PC-3 (cell line): ENCODE measurements at regions not wholly inside any gene's neighbourhood (a gene's known extent, or its start where the extent isn't known, plus 50 kb on each side); places are given as distances from the start of the nearest gene placed in this dataset.

ENCODE experiments used
- ATAC-seq: fragments of 200-7000 bp; cut with Tn5 transposase; 2 replicates; pipeline ENCODE4 v1.9.1; 2020; ENCODE audit warnings: mild to moderate bottlenecking, moderate library complexity
- BruUV-seq: library from RNA; stranded (reverse); fragments of 400-500 nt; replicated peaks from 2 replicates; lab custom pipeline; 2021; lab: Mats Ljungman, UMichigan
- CTCF ChIA-PET: fragments of 300-600 bp; sonication (Branson Sonifier 250); formaldehyde crosslinking; loops from one replicate; lab custom pipeline; 2022; ENCODE audit warnings: antibody characterized with exemption; lab: Charles Lee
- POLR2A ChIA-PET: fragments of 300-600 bp; sonication (Branson Sonifier 250); formaldehyde crosslinking; loops from one replicate; lab custom pipeline; 2022; ENCODE audit warnings: antibody characterized with exemption; ENCODE audit not compliant: unreplicated experiment; lab: Charles Lee
- DNase-seq: peaks from one replicate; pipeline ENCODE4 v3.0.0-alpha.2; 2015
- H2AFZ ChIP-seq: fragments of 300-600 bp; sonication (generic); 2 replicates; pipeline ENCODE4 v1.6.0; 2016; ENCODE audit warnings: antibody characterized with exemption, low read length
- H3F3A ChIP-seq: fragments of 300-600 bp; sonication (generic); one replicate; pipeline ENCODE4 v1.6.0; 2017; ENCODE audit warnings: antibody characterized with exemption, low read length, control low read depth, mild to moderate bottlenecking; ENCODE audit not compliant: unreplicated experiment
- H3K27ac ChIP-seq: fragments of 300-600 bp; sonication (generic); 2 replicates; pipeline ENCODE4 v1.5.1; 2016; ENCODE audit warnings: mild to moderate bottlenecking, low read length
- H3K27me3 ChIP-seq: fragments of 300-600 bp; sonication (generic); 2 replicates; pipeline ENCODE4 v1.6.1; 2016; ENCODE audit warnings: low read length, mixed read lengths
- H3K36me3 ChIP-seq: fragments of 300-600 bp; sonication (generic); 2 replicates; pipeline ENCODE4 v1.6.1; 2016; ENCODE audit warnings: low read depth, mixed run types, low read length, mixed read lengths
- H3K4me1 ChIP-seq: fragments of 300-600 bp; sonication (generic); 2 replicates; pipeline ENCODE4 v1.5.1; 2016; ENCODE audit warnings: low read length; ENCODE audit not compliant: insufficient read depth
- H3K4me2 ChIP-seq: fragments of 300-600 bp; sonication (generic); 2 replicates; pipeline ENCODE4 v1.6.0; 2016; ENCODE audit warnings: low read length
- H3K4me3 ChIP-seq: fragments of 300-600 bp; sonication (generic); 2 replicates; pipeline ENCODE4 v1.5.1; 2016; ENCODE audit warnings: mild to moderate bottlenecking, low read length, mixed read lengths
- H3K79me2 ChIP-seq: fragments of 300-600 bp; sonication (generic); 2 replicates; pipeline ENCODE4 v1.6.1; 2017; ENCODE audit warnings: low read length, mixed read lengths
- H3K9ac ChIP-seq: fragments of 300-600 bp; sonication (generic); 2 replicates; pipeline ENCODE4 v1.6.0; 2016; ENCODE audit warnings: mild to moderate bottlenecking, low read length
- H3K9me2 ChIP-seq: fragments of 300-600 bp; sonication (generic); replicated peaks from 2 replicates; pipeline ENCODE4 v1.6.1; 2016; ENCODE audit warnings: mixed run types, low read length, mixed read lengths
- H3K9me3 ChIP-seq: fragments of 300-600 bp; sonication (generic); 2 replicates; pipeline ENCODE4 v1.6.1; 2016; ENCODE audit warnings: low read length, mixed read lengths
- H4K20me1 ChIP-seq: fragments of 300-600 bp; sonication (generic); 2 replicates; pipeline ENCODE4 v1.6.1; 2016; ENCODE audit warnings: low read length, mixed read lengths
- EZH2 ChIP-seq: fragments of 300-600 bp; sonication (generic); IDR thresholded peaks from one replicate; pipeline ENCODE4 v1.6.1; 2017; ENCODE audit warnings: antibody characterized with exemption, mild to moderate bottlenecking, low read length; ENCODE audit not compliant: unreplicated experiment
- EZH2phosphoT487 ChIP-seq: fragments of 300-600 bp; sonication (generic); IDR thresholded peaks from 2 replicates; pipeline ENCODE4 v1.6.1; 2018; ENCODE audit warnings: mild to moderate bottlenecking, antibody characterized with exemption, low read length, borderline replicate concordance
- intact Hi-C: fragments of 100-400 bp; cut with micrococcal nuclease; formaldehyde crosslinking; loops from 2 replicates; pipeline ENCODE4 v1.9.0; 2023
- TF ChIP-seq, protein P1 (sequence below): fragments of 300-600 bp; sonication (generic); conservative IDR thresholded peaks from 2 replicates; pipeline ENCODE4 v1.5.1; 2017; ENCODE audit warnings: antibody characterized with exemption, low read depth, mild to moderate bottlenecking, low read length

DNA sequence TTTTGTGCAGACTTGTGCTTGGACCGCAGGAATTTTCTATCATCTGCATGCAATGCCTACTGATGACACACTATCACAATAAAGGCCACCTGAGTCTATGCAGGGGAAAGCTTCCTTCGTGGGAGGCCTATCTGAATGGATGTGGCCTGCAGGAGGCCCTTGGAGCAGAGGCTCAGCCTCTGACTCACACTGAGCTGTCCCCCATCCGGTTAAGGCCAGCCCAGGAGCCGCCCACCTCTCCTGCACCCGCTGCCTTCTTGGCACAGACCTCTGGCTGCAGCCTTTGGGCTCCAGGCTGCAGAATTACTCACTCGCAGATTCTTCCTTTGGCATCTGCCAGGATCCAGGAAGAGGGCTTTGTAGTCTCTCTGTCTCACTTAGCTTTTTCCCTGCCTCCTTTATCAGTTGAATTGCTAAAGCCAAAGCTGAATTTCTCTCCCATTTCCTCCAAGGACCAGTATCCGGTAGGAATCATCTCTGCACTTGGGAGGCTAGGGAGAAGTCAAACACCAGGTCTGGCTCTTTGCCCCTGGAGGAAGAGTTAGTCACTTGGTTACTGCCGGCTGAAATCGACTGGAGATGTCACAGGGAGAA, 65.1 kb upstream of the JUN start:
- Histone ChIP-seq H3K79me2 (no peaks in the 10 kb centered on the region), H3K27ac (peak overlapping the region; percentile 94), H3K4me1 (peaks cover 44% of the 10 kb centered on the region), H3K27me3 (no peaks in the 10 kb centered on the region), H3K36me3 (no peaks in the 10 kb centered on the region), H3K4me3 (peak overlapping the region; percentile 34; the same call in 1 of the 2 replicates), H4K20me1 (no peaks in the 10 kb centered on the region), H3K9me2 (no peaks in the 10 kb centered on the region), H2AFZ (peak overlapping the region; percentile 24; the same call in 1 of the 2 replicates), H3F3A (peaks cover 13% of the 10 kb centered on the region), H3K9ac (peak overlapping the region; percentile 67), H3K9me3 (no peaks in the 10 kb centered on the region), H3K4me2 (peak overlapping the region; percentile 75)
- POLR2A ChIA-PET = interaction anchor here (0.7 to 1.2 kb wide), 3 partner anchors 34 to 65 kb away, joined by 3 to 8 read pairs (median 5); partner anchors contain the start of gene JUN
- BruUV-seq = no TSS peak
- intact Hi-C loops = loop anchor here (1.0 to 10.0 kb wide), 6 partner anchors 26 to 296 kb away; partner anchors contain the start of gene JUN
- CTCF ChIA-PET = interaction anchor here (0.6 kb wide), 1 partner anchor 910 kb away, joined by 5 read pairs; no protein-coding TSS in a partner anchor
- TF ChIP-seq EZH2phosphoT487 (no peak), EZH2 (no peak)
- TF ChIP-seq, protein P1, sequence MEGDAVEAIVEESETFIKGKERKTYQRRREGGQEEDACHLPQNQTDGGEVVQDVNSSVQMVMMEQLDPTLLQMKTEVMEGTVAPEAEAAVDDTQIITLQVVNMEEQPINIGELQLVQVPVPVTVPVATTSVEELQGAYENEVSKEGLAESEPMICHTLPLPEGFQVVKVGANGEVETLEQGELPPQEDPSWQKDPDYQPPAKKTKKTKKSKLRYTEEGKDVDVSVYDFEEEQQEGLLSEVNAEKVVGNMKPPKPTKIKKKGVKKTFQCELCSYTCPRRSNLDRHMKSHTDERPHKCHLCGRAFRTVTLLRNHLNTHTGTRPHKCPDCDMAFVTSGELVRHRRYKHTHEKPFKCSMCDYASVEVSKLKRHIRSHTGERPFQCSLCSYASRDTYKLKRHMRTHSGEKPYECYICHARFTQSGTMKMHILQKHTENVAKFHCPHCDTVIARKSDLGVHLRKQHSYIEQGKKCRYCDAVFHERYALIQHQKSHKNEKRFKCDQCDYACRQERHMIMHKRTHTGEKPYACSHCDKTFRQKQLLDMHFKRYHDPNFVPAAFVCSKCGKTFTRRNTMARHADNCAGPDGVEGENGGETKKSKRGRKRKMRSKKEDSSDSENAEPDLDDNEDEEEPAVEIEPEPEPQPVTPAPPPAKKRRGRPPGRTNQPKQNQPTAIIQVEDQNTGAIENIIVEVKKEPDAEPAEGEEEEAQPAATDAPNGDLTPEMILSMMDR = no peak
- DNase-seq = peak; percentile 99
- ATAC-seq = peak; percentile 94

DNA sequence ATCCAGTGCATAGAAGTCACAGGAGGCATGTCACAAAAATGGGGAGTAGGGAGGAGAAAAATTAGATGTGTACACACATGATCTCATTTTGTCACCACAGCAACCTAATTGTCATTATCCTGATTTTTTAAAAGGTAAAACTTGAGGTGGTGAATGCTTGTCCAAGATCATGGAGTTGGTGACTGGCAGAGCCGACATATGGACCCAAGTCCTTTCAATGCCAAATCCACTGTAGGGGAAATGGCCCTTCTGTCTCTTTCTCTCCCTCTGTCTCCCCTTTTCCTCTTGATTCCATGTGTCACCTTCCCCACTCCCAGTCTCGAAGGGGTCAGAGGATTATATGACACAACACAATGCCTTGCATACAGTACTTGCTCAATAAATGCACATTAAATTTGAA, 65.7 kb upstream of the JUN start:
- TF ChIP-seq EZH2phosphoT487 = no peak
- TF ChIP-seq EZH2 = no peak
- Histone ChIP-seq H3K9me2 (no peaks in the 10 kb centered on the region), H3K27me3 (no peaks in the 10 kb centered on the region), H3K4me1 (peaks cover 44% of the 10 kb centered on the region), H4K20me1 (no peaks in the 10 kb centered on the region), H3K9me3 (no peaks in the 10 kb centered on the region), H3K4me3 (peak overlapping the region; percentile 34), H3K79me2 (no peaks in the 10 kb centered on the region), H3K27ac (peak overlapping the region; percentile 94), H3K36me3 (no peaks in the 10 kb centered on the region), H3F3A (peaks cover 13% of the 10 kb centered on the region), H3K4me2 (peak overlapping the region; percentile 75), H2AFZ (peak overlapping the region; percentile 24; the same call in 1 of the 2 replicates), H3K9ac (peak overlapping the region; percentile 67)
- DNase-seq = no peak
- ChIA-PET POLR2A (interaction anchor here (1.2 kb wide), 1 partner anchor 54 kb away, joined by 3 read pairs; no protein-coding TSS in a partner anchor), CTCF (interaction anchor here (0.6 kb wide), 1 partner anchor 910 kb away, joined by 5 read pairs; no protein-coding TSS in a partner anchor)
- intact Hi-C loops = loop anchor here (1.0 to 10.0 kb wide), 5 partner anchors 25 to 295 kb away; no protein-coding TSS in a partner anchor
- ATAC-seq = peak; percentile 19
- no TSS peak for BruUV-seq

DNA sequence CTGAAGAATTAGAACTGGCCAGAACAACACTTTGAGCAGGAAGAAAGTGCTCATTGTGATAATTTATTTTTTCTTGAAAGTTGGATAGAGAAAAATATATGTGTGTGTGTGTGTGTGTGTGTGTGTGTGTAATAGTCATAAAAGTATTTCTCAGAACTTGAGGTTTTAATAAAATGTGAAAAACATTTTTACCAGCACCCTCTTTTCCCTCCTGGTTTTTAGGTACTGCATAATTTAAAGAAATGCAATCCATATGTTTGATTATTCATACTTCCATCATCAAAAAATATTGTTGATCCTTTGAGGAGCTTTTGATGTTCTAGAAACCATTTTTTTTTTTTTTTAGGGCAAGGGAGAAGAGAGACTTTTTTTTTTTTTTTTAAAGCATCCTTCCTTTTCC, 66.8 kb upstream of the JUN start:
- Histone ChIP-seq H3K36me3 (no peaks in the 10 kb centered on the region), H3K4me3 (no peak overlapping the region), H3K4me2 (peak overlapping the region; percentile 75; the same call in 1 of the 2 replicates), H4K20me1 (no peaks in the 10 kb centered on the region), H3K27ac (peak overlapping the region; percentile 94), H3K9me3 (no peaks in the 10 kb centered on the region), H3F3A (peaks cover 13% of the 10 kb centered on the region), H3K9ac (0 out of 2 replicates have a peak overlapping the region, but pooled peaks have one; percentile 67), H3K79me2 (no peaks in the 10 kb centered on the region), H3K4me1 (peaks cover 44% of the 10 kb centered on the region), H2AFZ (no peak overlapping the region), H3K27me3 (no peaks in the 10 kb centered on the region), H3K9me2 (no peaks in the 10 kb centered on the region)
- no TSS peak for BruUV-seq
- POLR2A ChIA-PET = no interaction called here
- DNase-seq (no peak), ATAC-seq (no peak)
- CTCF ChIA-PET = no interaction called here
- TF ChIP-seq, protein P1 = no peak
- TF ChIP-seq EZH2 = no peak
- TF ChIP-seq EZH2phosphoT487 = no peak
- intact Hi-C loops = no loop called here
